ENCODE measurements at regions not wholly inside any gene's neighbourhood (a gene's known extent, or its start where the extent isn't known, plus 50 kb on each side); places are given as distances from the start of the nearest gene placed in this dataset.

DNA sequence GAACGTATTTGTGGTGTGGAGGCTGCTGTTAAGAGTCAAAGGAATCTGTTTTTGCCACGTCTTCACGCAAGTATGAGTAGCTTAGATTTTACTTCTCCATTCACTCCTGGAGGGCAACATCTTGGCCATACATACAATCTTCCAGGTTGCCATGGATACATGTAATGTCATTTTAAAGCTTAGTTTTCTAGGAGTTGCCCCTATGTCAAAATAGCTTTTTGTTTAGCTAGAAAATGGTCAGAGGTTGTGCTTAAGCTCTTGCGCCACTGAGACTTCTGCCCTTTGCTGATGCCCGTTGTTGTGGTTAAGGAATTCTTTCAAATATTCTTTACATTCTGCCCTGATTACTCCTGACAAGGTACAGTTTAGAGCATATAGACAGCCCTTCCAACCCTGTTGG, 245.4 kb upstream of the TFPI start:
- DNase-seq, result no peak

DNA sequence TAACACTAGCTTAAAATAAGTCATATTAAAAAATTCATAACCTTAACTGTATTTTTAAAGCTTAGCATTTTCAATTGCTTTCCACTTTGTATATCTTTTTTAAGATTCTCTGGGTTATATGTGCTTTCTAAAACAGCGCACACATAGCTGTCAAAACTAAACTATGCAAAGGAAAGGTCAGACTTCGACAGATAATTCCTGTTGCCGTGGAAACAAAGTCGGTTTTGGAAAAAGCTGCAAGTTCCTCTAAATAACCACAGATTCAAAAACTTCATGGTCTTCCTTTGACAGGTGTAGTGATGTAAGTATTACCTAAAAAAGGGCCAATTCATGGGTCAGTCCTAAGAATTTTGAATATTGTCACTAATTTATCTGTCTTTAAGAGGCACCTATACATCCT, 249.6 kb upstream of the TFPI start:
- no peak for DNase-seq

- DNase-seq, result no peak
These were observed 260.9 kb upstream of the TFPI start for GRCh38 chr2:187815113-187815512.

- no peak for DNase-seq
These were observed 265.4 kb upstream of the TFPI start for GRCh38 chr2:187819624-187820023.

DNA sequence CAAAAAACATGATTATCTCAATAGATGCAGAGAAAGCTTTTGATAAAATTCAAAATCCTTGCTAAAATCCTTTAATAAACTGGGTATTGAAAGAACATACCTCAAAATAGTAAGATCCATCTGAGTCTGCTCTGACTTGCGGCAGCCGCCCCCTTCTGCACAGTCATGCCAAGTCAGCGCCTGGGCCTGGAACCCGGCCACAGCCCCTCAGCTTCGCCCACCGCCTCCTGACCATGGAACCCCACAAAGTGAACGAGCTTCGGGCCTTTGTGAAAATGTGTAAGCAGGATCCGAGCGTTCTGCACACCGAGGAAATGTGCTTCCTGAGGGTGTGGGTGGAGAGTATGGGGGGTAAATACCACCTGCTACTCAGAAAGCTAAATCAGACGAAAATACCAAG, 270.9 kb upstream of the TFPI start:
- DNase-seq, result no peak

- DNase-seq, result no peak
These were observed 271.8 kb upstream of the TFPI start for GRCh38 chr2:187826023-187826422.

DNA sequence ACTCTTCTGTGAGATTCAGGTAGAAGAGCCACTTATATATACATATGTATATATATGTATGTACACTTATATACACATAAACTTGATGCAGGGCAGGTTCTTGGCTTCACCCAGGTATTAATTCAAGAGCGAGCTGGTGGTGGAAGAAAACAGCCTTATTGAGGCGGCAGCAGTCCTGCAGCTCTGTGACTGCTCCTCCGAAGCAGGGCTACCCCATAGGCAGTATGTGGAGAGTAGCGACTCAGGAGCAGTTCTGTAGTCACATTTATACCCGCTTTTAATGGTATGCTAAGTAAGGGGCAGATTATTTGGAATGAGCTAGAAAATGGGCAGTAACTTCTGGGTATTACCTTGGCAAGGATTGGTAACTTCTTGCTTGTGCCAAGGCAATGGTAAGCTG, 280.6 kb upstream of the TFPI start:
- DNase-seq, result no peak

GRCh38 chr2:187838690-187839089, 284.5 kb upstream of the TFPI start:
- no peak for DNase-seq

- no peak for DNase-seq
These were observed 288.1 kb upstream of the TFPI start for GRCh38 chr2:187842315-187842714.

DNA sequence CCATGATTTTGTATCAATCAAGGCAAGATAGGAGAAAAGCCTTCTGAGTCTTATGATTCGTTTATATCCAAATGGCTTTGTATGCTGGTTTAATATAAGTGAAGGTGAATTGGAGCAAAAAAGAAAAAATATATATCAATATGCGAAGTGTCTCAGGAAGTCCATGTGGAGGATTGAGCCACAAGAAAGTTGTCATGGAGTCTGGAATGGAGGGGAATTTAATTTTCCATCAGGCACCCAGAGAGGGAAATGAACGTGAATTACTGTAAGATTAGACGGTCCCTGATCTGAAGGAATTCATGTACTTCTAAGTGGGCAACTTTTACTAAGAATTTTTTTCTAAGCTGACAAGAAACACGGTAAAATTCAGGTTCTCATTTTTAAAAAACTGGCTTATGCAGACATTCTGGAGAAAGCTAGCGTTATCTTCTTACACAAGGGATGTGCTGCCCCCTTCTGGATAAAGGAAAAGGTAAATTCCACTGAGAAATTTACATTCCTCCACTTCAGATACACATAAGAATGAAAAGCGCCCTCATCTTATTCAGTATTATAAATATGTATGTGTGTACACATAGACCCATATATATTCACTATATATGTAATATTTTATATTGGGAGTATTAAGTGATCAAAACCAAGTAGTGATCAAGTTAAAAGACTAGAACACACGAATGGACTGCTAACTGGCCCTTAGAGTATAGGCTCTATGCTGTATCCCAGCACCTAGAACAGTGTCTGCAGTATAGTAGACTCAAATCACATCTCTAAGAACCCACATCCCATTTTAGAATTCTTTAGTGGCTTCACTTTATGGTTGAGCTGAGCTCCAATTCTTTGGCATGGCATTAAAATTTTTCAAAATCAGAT, 289.0 kb upstream of the TFPI start:
- DNase-seq, result peak; percentile 1

DNA sequence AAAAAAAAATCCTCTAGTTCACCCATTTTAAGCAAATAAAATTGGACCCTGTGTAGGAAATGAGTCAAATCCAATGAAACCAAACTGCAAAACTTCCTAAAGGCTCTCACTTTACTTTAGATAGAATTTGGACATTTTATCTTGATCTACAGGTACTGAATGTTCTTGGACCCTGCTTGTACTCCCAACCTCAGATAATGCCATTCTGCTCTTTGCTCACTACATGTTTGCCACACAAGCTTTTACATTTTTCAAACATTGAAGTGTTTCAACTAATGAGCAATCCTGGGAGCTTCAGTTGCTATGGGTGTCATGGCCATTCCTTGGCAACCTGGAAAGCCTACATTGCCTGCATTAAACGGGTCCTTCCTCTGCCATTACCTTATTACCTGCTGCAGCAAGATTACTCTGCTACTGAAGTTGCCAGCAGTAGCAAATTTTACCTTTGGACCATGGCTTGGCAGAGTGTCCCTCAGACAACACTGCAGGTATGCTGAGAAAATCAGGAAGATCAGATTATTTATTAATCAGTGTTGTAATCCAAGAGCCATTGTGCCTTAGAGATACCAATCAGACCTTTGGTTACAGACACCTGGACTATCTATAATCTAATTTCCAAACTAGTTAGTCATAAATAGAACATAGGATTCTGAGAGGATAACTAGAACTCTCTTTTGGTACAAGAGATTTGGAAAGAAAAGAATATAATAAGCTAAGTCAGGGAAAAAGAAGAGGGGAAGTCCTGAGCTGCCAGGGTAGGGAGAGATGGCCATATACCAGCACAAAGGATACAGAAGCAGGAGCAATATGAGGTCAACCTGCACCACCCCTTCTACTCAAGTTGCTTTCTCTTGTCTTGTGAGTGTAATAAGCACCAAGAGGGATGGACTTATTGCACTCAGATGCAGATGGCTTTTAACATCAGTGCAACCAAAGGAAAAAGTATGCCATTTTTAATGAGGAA, 293.3 kb upstream of the TFPI start:
- DNase-seq, result no peak

GRCh38 chr2:187851955-187852561, 297.8 kb upstream of the TFPI start:
- DNase-seq, result no peak

GRCh38 chr2:187853381-187853791, 299.2 kb upstream of the TFPI start:
- no peak for DNase-seq

- DNase-seq, result no peak
These were observed 300.6 kb upstream of the TFPI start for GRCh38 chr2:187854801-187855200.

GRCh38 chr2:187855689-187856088, 301.5 kb upstream of the TFPI start:
- no peak for DNase-seq

DNA sequence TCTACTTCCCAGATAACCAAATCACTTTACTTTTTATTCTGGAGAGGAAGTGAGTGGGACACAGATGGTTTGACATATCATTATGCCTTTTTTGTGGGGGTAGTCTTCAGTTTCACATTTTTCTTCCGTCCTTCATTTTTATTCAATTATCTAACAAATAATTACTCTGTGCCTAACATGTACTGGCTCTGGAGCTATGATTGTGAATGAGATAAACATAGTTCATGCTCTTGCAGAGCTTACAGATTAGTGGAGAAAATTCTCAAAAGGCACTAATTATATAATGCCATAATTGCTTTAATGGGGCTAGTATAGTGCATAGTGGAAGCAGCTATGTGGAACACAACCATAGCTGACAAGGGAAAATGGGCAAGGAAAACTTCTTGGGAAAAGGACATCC, 303.6 kb upstream of the TFPI start:
- no peak for DNase-seq

- no peak for DNase-seq
These were observed 308.5 kb upstream of the TFPI start for GRCh38 chr2:187862715-187863114.

GRCh38 chr2:187865025-187865424, 310.8 kb upstream of the TFPI start:
- no peak for DNase-seq

- no peak for DNase-seq
These were observed 312.9 kb upstream of the TFPI start for GRCh38 chr2:187867165-187867564.

GRCh38 chr2:187869195-187869594, 315.0 kb upstream of the TFPI start:
- no peak for DNase-seq

- DNase-seq, result no peak
These were observed 317.3 kb upstream of the TFPI start for GRCh38 chr2:187871506-187871905.

DNA sequence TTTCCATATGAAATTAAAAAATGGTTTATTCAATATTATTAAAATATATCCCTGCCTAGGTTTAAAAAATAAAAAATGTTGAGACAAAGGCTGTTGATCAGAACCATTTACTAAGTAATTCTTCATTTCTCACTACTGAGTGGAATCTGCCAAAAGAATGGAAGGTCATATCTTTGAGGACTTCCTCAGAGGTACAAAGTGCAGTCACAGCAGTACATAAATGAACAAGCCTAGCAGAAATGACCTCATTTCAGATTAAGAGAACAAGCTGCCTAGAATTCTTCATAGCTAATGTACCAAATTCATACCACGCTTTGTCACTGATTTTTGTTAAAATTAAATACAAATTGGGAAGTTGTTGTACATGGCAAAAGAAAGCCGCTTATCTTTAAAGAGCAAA, 318.9 kb upstream of the TFPI start:
- DNase-seq, result no peak

- DNase-seq, result no peak
These were observed 320.6 kb upstream of the TFPI start for GRCh38 chr2:187874786-187875185.
